Astrocyte (in vitro differentiated cells and primary cell): ENCODE measurements at regions not wholly inside any gene's neighbourhood (a gene's known extent, or its start where the extent isn't known, plus 50 kb on each side); places are given as distances from the start of the nearest gene placed in this dataset.

Source experiments
- CTCF ChIP-seq: IDR thresholded peaks from 2 replicates; pipeline ENCODE4 v1.5.1; 2011; ENCODE audit warnings: low read depth, mild to moderate bottlenecking, inconsistent platforms, low read length, moderate library complexity; ENCODE audit not compliant: insufficient read depth
- EZH2 ChIP-seq: IDR thresholded peaks from 2 replicates; pipeline ENCODE4 v1.6.1; 2012; ENCODE audit warnings: mild to moderate bottlenecking, low read length, inconsistent platforms; ENCODE audit not compliant: insufficient read depth

GRCh38 chr20:4087923-4088322 is 60.7 kb upstream of the SMOX start:
- no peak for TF ChIP-seq CTCF
- TF ChIP-seq EZH2, result no peak
